H7 (cell line): ENCODE measurements at regions not wholly inside any gene's neighbourhood (a gene's known extent, or its start where the extent isn't known, plus 50 kb on each side); places are given as distances from the start of the nearest gene placed in this dataset.

Experiments
- DNase-seq: peaks from one replicate; pipeline ENCODE4 v3.0.0; 2012
- H3K27me3 ChIP-seq: 2 replicates; pipeline ENCODE4 v1.6.0; 2011; ENCODE audit warnings: mild to moderate bottlenecking, low read length; ENCODE audit not compliant: control insufficient read depth, insufficient read depth
- H3K36me3 ChIP-seq: replicated peaks from 2 replicates; pipeline ENCODE4 v1.5.1; 2011; ENCODE audit warnings: low read length; ENCODE audit not compliant: control insufficient read depth, insufficient read depth
- H3K4me3 ChIP-seq: 2 replicates; pipeline ENCODE4 v1.5.1; 2011; ENCODE audit warnings: low read depth, mild to moderate bottlenecking, control low read depth, low read length, moderate library complexity; ENCODE audit not compliant: insufficient read depth

GRCh38 chr16:85348065-85348840 lies 236.0 kb upstream of the CIBAR2 start:
- H3K27me3 ChIP-seq: no peaks in the 10 kb centered on the region
- H3K36me3 ChIP-seq: no peaks in the 10 kb centered on the region
- no peak overlapping the region for H3K4me3 ChIP-seq
- no peak for DNase-seq

- DNase-seq: no peak
- no peaks in the 10 kb centered on the region for H3K36me3 ChIP-seq
- no peak overlapping the region for H3K4me3 ChIP-seq
- H3K27me3 ChIP-seq: no peaks in the 10 kb centered on the region
Observed at GRCh38 chr16:85348911-85349334, 236.7 kb upstream of the CIBAR2 start.

GRCh38 chr16:85349365-85350145 lies 237.3 kb upstream of the CIBAR2 start:
- H3K36me3 ChIP-seq: no peaks in the 10 kb centered on the region
- H3K4me3 ChIP-seq: no peak overlapping the region
- no peak for DNase-seq
- no peaks in the 10 kb centered on the region for H3K27me3 ChIP-seq

- H3K36me3 ChIP-seq: no peaks in the 10 kb centered on the region
- no peak overlapping the region for H3K4me3 ChIP-seq
- no peak for DNase-seq
- no peaks in the 10 kb centered on the region for H3K27me3 ChIP-seq
Observed at GRCh38 chr16:85350146-85350728, 238.0 kb upstream of the CIBAR2 start.

GRCh38 chr16:85350973-85351372 lies 238.7 kb upstream of the CIBAR2 start:
- Histone ChIP-seq H3K36me3 (no peaks in the 10 kb centered on the region), H3K4me3 (no peak overlapping the region), H3K27me3 (no peaks in the 10 kb centered on the region)
- no peak for DNase-seq

GRCh38 chr16:85353013-85353412 lies 240.7 kb upstream of the CIBAR2 start:
- Histone ChIP-seq H3K36me3 (no peaks in the 10 kb centered on the region), H3K27me3 (no peaks in the 10 kb centered on the region), H3K4me3 (no peak overlapping the region)
- DNase-seq: no peak

GRCh38 chr16:85353839-85354685 lies 241.8 kb upstream of the CIBAR2 start:
- no peak for DNase-seq
- no peak overlapping the region for H3K4me3 ChIP-seq
- H3K36me3 ChIP-seq: no peaks in the 10 kb centered on the region
- no peaks in the 10 kb centered on the region for H3K27me3 ChIP-seq

- Histone ChIP-seq H3K4me3 (no peak overlapping the region), H3K27me3 (no peaks in the 10 kb centered on the region), H3K36me3 (no peaks in the 10 kb centered on the region)
- DNase-seq: no peak
Observed at GRCh38 chr16:85354686-85355514, 242.6 kb upstream of the CIBAR2 start.

GRCh38 chr16:85355515-85355837 lies 243.2 kb upstream of the CIBAR2 start:
- no peak for DNase-seq
- Histone ChIP-seq H3K36me3 (no peaks in the 10 kb centered on the region), H3K4me3 (no peak overlapping the region), H3K27me3 (no peaks in the 10 kb centered on the region)

GRCh38 chr16:85356157-85356556 lies 243.9 kb upstream of the CIBAR2 start:
- Histone ChIP-seq H3K36me3 (no peaks in the 10 kb centered on the region), H3K4me3 (no peak overlapping the region), H3K27me3 (no peaks in the 10 kb centered on the region)
- DNase-seq: no peak

GRCh38 chr16:85357323-85357722 lies 245.1 kb upstream of the CIBAR2 start:
- no peak for DNase-seq
- no peaks in the 10 kb centered on the region for H3K27me3 ChIP-seq

GRCh38 chr16:85357924-85358505 lies 245.7 kb upstream of the CIBAR2 start:
- no peak for DNase-seq
- H3K27me3 ChIP-seq: no peaks in the 10 kb centered on the region

More at GRCh38 chr16:85357323-85357722, 245.1 kb upstream of the CIBAR2 start:
- no peaks in the 10 kb centered on the region for H3K36me3 ChIP-seq
- H3K4me3 ChIP-seq: no peak overlapping the region

GRCh38 chr16:85358704-85359146 lies 246.5 kb upstream of the CIBAR2 start:
- H3K4me3 ChIP-seq: no peak overlapping the region

More at GRCh38 chr16:85357924-85358505, 245.7 kb upstream of the CIBAR2 start:
- H3K36me3 ChIP-seq: no peaks in the 10 kb centered on the region
- no peak overlapping the region for H3K4me3 ChIP-seq

More at GRCh38 chr16:85358704-85359146, 246.5 kb upstream of the CIBAR2 start:
- no peaks in the 10 kb centered on the region for H3K36me3 ChIP-seq
- no peak for DNase-seq
- H3K27me3 ChIP-seq: no peaks in the 10 kb centered on the region
